ENCODE measurements at regions not wholly inside any gene's neighbourhood (a gene's known extent, or its start where the extent isn't known, plus 50 kb on each side); places are given as distances from the start of the nearest gene placed in this dataset.
A peak's percentile ranks its signal among the peaks of the same experiment; 100 is the strongest.

GRCh38 chr9:81522716-81523551, 166.4 kb downstream of the TLE1 start:
- H3K18ac ChIP-seq (ENCODE audit: insufficient read length, low read depth, low read length): no peak overlapping the region
- Mint-ChIP-seq H3K27ac (no peak overlapping the region; a peak in 1 of 7 replicates), H3K4me1 (peaks cover 4 to 9% of the 10 kb centered on the region in 2 experiments; a peak in 3 of 4 replicates), H3K27me3 (ENCODE audit: low read depth) (no peaks in the 10 kb centered on the region), H3K4me3 (no peak overlapping the region; a peak in 1 of 5 replicates), H3K9me3 (no peaks in the 10 kb centered on the region), H3K36me3 (ENCODE audit: insufficient read depth in 1 of 3, low read depth in 3 of 3) (no peaks in the 10 kb centered on the region)
- no peak overlapping the region for H2AFZ ChIP-seq (ENCODE audit: low read length)
- no peak overlapping the region for H3K27ac ChIP-seq (ENCODE audit: insufficient read length, low read depth, low read length)
- H3K79me2 ChIP-seq (ENCODE audit: insufficient read depth, low read length): no peaks in the 10 kb centered on the region
- H3K14ac ChIP-seq (ENCODE audit: insufficient read depth, low read length): no peak overlapping the region
- H3T11ph ChIP-seq (ENCODE audit: low read length): no peak overlapping the region
- WGBS (ENCODE audit: extremely low coverage, insufficient read length, low lambda C conversion rate): no CpG with 5 or more reads among the region's 8 CpGs
- no peak overlapping the region for H3K4ac ChIP-seq (ENCODE audit: low read depth, low read length)
- H4K8ac ChIP-seq (replicated peaks; ENCODE audit: insufficient read length, low read depth, low read length): no peak overlapping the region
- H3K27me3 ChIP-seq (ENCODE audit: insufficient read depth, low read length): no peaks in the 10 kb centered on the region
- no peaks in the 10 kb centered on the region for H3K23me2 ChIP-seq (ENCODE audit: insufficient read length, low read depth, low read length, poor library complexity, severe bottlenecking)
- H3K23ac ChIP-seq (ENCODE audit: insufficient read length, low read depth, low read length): no peak overlapping the region
- no peak overlapping the region for H2BK12ac ChIP-seq (ENCODE audit: insufficient read length, low read depth, low read length)
- H4K5ac ChIP-seq (ENCODE audit: insufficient read length, low read depth, low read length): no peak overlapping the region
- H2AK5ac ChIP-seq (ENCODE audit: insufficient read length, low read length): no peak overlapping the region
- H4K20me1 ChIP-seq (ENCODE audit: control insufficient read depth, insufficient read depth, insufficient read length): no peaks in the 10 kb centered on the region
- no peaks in the 10 kb centered on the region for H3K4me1 ChIP-seq (ENCODE audit: insufficient read depth, low read length)
- no peaks in the 10 kb centered on the region for H3K79me1 ChIP-seq (ENCODE audit: insufficient read depth, low read depth, low read length, poor library complexity, severe bottlenecking)
- no peak overlapping the region for H2BK15ac ChIP-seq (ENCODE audit: low read depth, low read length)
- no peak overlapping the region for H3K56ac ChIP-seq (ENCODE audit: insufficient read length, low read depth, low read length)
- H4K91ac ChIP-seq (ENCODE audit: insufficient read length, low read depth, low read length): no peak overlapping the region
- peak; percentile 51 for DNase-seq
- TF ChIP-seq, protein P1, sequence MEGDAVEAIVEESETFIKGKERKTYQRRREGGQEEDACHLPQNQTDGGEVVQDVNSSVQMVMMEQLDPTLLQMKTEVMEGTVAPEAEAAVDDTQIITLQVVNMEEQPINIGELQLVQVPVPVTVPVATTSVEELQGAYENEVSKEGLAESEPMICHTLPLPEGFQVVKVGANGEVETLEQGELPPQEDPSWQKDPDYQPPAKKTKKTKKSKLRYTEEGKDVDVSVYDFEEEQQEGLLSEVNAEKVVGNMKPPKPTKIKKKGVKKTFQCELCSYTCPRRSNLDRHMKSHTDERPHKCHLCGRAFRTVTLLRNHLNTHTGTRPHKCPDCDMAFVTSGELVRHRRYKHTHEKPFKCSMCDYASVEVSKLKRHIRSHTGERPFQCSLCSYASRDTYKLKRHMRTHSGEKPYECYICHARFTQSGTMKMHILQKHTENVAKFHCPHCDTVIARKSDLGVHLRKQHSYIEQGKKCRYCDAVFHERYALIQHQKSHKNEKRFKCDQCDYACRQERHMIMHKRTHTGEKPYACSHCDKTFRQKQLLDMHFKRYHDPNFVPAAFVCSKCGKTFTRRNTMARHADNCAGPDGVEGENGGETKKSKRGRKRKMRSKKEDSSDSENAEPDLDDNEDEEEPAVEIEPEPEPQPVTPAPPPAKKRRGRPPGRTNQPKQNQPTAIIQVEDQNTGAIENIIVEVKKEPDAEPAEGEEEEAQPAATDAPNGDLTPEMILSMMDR (conservative IDR thresholded peaks at IDR 0.05): peak; percentile 85
- H2BK5ac ChIP-seq (ENCODE audit: insufficient read length, low read length): no peak overlapping the region
- H2BK120ac ChIP-seq (ENCODE audit: low read depth, low read length, poor library complexity, severe bottlenecking): no peak overlapping the region
- H3K9me3 ChIP-seq (ENCODE audit: control insufficient read depth, low read depth, low read length): no peaks in the 10 kb centered on the region
- H3K9ac ChIP-seq (ENCODE audit: extremely low read depth, insufficient read length, low read length): no peak overlapping the region
- H3K4me2 ChIP-seq (ENCODE audit: insufficient read depth, insufficient read length, low read length): no peak overlapping the region
- H2BK20ac ChIP-seq (ENCODE audit: low read depth, low read length, poor library complexity, severe bottlenecking): no peak overlapping the region

All from H9 (cell line).